GM12878 (cell line): ENCODE measurements at regions not wholly inside any gene's neighbourhood (a gene's known extent, or its start where the extent isn't known, plus 50 kb on each side); places are given as distances from the start of the nearest gene placed in this dataset.

Experiments used
- ATAC-seq: fragments of 200-7000 bp; cut with Tn5 transposase; 3 replicates; pipeline ENCODE4 v1.9.1; 2020; ENCODE audit warnings: mild to moderate bottlenecking, moderate library complexity
- BruUV-seq: library from RNA; stranded (reverse); fragments of 400-500 nt; replicated peaks from 2 replicates; lab custom pipeline; 2021; lab: Mats Ljungman, UMichigan
- CTCF ChIA-PET: fragments of 300-600 bp; sonication (Branson Sonifier 250); formaldehyde crosslinking; extraction: SDS; loops from one replicate; lab custom pipeline; 2021; ENCODE audit warnings: inconsistent platforms; lab: Yijun Ruan, JAX
- POLR2A ChIA-PET: fragments of 350-600 bp; formaldehyde crosslinking; extraction: SDS; loops from one replicate; lab custom pipeline; 2021; ENCODE audit warnings: inconsistent platforms; lab: Charles Lee
- RAD21 ChIA-PET: fragments of 300-600 bp; sonication (Branson Sonifier 250); formaldehyde crosslinking; loops from one replicate; lab custom pipeline; 2023; ENCODE audit warnings: antibody characterized with exemption; ENCODE audit not compliant: unreplicated experiment; lab: Charles Lee
- SMC1A ChIA-PET: fragments of 300-600 bp; sonication (Branson Sonifier 250); formaldehyde crosslinking; loops from one replicate; lab custom pipeline; 2023; ENCODE audit not compliant: unreplicated experiment, uncharacterized antibody; lab: Charles Lee
- DNase-seq: peaks from one replicate; pipeline ENCODE4 v3.0.0-alpha.2; 2011; ENCODE audit warnings: low read depth, low spot score
- FAIRE-seq: peaks from 3 replicates; lab custom pipeline; 2011; peaks lifted over from hg19 to GRCh38; lab: Jason Lieb, UNC
- H2AFZ ChIP-seq: 2 replicates; pipeline ENCODE4 v1.6.0; 2011; ENCODE audit warnings: low read depth, low read length, control low read depth; ENCODE audit not compliant: control insufficient read depth
- H3K27ac ChIP-seq: 2 replicates; pipeline ENCODE4 v1.5.1; 2011; ENCODE audit warnings: control low read depth; ENCODE audit not compliant: control insufficient read depth, insufficient read depth
- H3K27me3 ChIP-seq, 2 experiments: replicated peaks in 1 of 2; 2 replicates each; pipeline versions ENCODE4 v1.6.0 to v1.6.1; 2011; ENCODE audit warnings: low read length in 1 of 2; ENCODE audit not compliant: control insufficient read depth in 2 of 2, insufficient read depth in 2 of 2
- H3K36me3 ChIP-seq, 2 experiments: 2 replicates each; pipeline ENCODE4 v1.5.1; 2011; ENCODE audit warnings: low read length in 1 of 2; ENCODE audit not compliant: control insufficient read depth in 2 of 2, insufficient read depth in 2 of 2
- H3K4me1 ChIP-seq: 2 replicates; pipeline ENCODE4 v1.6.1; 2011; ENCODE audit warnings: mild to moderate bottlenecking, low read length, moderate library complexity, mixed read lengths; ENCODE audit not compliant: control insufficient read depth, insufficient read depth
- H3K4me2 ChIP-seq: 2 replicates; pipeline ENCODE4 v1.6.0; 2011; ENCODE audit warnings: control low read depth; ENCODE audit not compliant: control insufficient read depth, insufficient read depth
- H3K4me3 ChIP-seq: fragments of 200-600 bp; sonication (generic); 2 replicates; pipeline ENCODE4 v1.5.1; 2016
- H3K79me2 ChIP-seq: 2 replicates; pipeline ENCODE4 v1.6.0; 2011; ENCODE audit warnings: low read length; ENCODE audit not compliant: control insufficient read depth, insufficient read depth
- H3K9ac ChIP-seq: 2 replicates; pipeline ENCODE4 v1.8.0; 2011; ENCODE audit warnings: low read length, control low read depth, mixed read lengths; ENCODE audit not compliant: control insufficient read depth, insufficient read depth
- H3K9me3 ChIP-seq: replicated peaks from 3 replicates; pipeline ENCODE4 v1.5.1; 2011; ENCODE audit warnings: mild to moderate bottlenecking, low read length; ENCODE audit not compliant: control insufficient read depth, insufficient read depth
- H4K20me1 ChIP-seq: 2 replicates; pipeline ENCODE4 v1.6.0; 2011; ENCODE audit not compliant: control insufficient read depth, insufficient read depth
- BCLAF1 ChIP-seq: fragments of 450-650 bp; IDR thresholded peaks from 2 replicates; pipeline ENCODE4 v1.6.1; 2017; ENCODE audit warnings: antibody characterized with exemption, mild to moderate bottlenecking, moderate library complexity
- DPF2 ChIP-seq: fragments of 450-650 bp; IDR thresholded peaks from 2 replicates; pipeline ENCODE4 v1.6.1; 2017; ENCODE audit warnings: mild to moderate bottlenecking
- KLF5 ChIP-seq: fragments of 450-650 bp; IDR thresholded peaks from 2 replicates; pipeline ENCODE4 v1.6.1; 2014; ENCODE audit warnings: mild to moderate bottlenecking; ENCODE audit not compliant: partially characterized antibody
- TARDBP ChIP-seq: IDR thresholded peaks from 2 replicates; pipeline ENCODE4 v1.6.1; 2016; ENCODE audit warnings: borderline replicate concordance
- WGBS: methylation state at CpG from one replicate; pipeline ENCODE4 v1.1.6; 2016; ENCODE audit warnings: low lambda C conversion rate; ENCODE audit not compliant: insufficient replicate concordance, insufficient coverage; ENCODE audit errors: missing lambda C conversion rate; 5-methylcytosine and 5-hydroxymethylcytosine counted together
- in situ Hi-C: fragments of 300-500 bp; cut with MboI; formaldehyde crosslinking; loops from 9 replicates; pipeline ENCODE4 v1.14.3; 2018; ENCODE audit warnings: mixed read lengths
- intact Hi-C: fragments of 100-400 bp; cut with micrococcal nuclease; formaldehyde crosslinking; loops from one replicate; pipeline ENCODE4 v1.14.2; 2022; ENCODE audit not compliant: unreplicated experiment
- TF ChIP-seq, protein P1 (sequence below): IDR thresholded peaks from 2 replicates; pipeline ENCODE4 v1.6.1; 2012; ENCODE audit warnings: mild to moderate bottlenecking, low read depth, low read length
- TF ChIP-seq, protein P2 (sequence below): IDR thresholded peaks from 2 replicates; pipeline ENCODE4 v1.6.1; 2012; ENCODE audit warnings: low read depth, low read length, improper control_type of control experiment

DNA sequence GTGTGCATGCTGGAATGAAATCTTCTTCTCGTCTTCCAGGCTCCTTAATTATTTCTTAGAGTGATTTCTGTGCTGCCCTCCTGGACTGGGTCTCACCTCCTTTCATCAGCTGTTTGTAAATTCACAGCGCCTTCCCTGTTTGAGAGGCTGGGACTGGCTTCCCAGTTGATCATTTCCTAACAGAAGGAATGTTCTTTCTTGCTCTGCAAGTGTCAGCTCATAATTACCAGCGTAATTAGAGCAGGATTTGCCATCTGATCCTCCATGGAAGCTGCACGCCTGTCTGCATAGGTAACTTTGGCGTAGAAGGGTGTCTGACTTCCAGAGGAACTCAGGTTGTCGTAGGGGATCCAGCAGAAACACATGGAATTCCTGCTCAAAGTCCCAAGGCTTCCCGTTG, 375.0 kb upstream of the EEF2KMT start (continued):
- TF ChIP-seq BCLAF1 (no peak), KLF5 (no peak), TARDBP (no peak)

DNA sequence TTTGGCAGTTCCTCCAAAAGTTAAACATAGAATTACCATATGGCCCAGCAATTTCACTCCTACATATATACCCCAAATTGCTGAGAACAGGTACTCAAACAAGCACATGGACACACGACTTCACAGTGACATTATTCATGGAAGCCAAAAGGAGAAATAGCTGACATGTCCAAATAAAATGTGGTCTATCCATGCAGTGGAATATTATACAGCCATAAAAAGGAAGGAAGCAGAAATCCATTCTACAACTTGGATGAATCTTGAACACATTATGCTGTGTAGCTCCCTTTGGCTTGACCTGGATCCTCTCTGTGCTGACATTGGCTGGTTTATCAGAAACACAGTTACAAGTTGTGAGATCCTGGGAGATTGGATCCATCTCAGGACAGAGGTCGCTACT, 370.9 kb upstream of the EEF2KMT start:
- H3K4me3 ChIP-seq = no peak overlapping the region
- WGBS = 22% methylated on average over 2 of the region's 2 CpGs
- H3K9ac ChIP-seq = no peak overlapping the region
- ChIA-PET SMC1A (no interaction called here), POLR2A (no interaction called here), CTCF (interaction anchor here (1.1 kb wide), 1 partner anchor 12 kb away, joined by 3 read pairs; no protein-coding TSS in a partner anchor), RAD21 (no interaction called here)
- no peak overlapping the region for H3K27ac ChIP-seq
- DNase-seq = no peak
- FAIRE-seq = no peak
- H3K79me2 ChIP-seq = no peaks in the 10 kb centered on the region
- TF ChIP-seq, protein P1, sequence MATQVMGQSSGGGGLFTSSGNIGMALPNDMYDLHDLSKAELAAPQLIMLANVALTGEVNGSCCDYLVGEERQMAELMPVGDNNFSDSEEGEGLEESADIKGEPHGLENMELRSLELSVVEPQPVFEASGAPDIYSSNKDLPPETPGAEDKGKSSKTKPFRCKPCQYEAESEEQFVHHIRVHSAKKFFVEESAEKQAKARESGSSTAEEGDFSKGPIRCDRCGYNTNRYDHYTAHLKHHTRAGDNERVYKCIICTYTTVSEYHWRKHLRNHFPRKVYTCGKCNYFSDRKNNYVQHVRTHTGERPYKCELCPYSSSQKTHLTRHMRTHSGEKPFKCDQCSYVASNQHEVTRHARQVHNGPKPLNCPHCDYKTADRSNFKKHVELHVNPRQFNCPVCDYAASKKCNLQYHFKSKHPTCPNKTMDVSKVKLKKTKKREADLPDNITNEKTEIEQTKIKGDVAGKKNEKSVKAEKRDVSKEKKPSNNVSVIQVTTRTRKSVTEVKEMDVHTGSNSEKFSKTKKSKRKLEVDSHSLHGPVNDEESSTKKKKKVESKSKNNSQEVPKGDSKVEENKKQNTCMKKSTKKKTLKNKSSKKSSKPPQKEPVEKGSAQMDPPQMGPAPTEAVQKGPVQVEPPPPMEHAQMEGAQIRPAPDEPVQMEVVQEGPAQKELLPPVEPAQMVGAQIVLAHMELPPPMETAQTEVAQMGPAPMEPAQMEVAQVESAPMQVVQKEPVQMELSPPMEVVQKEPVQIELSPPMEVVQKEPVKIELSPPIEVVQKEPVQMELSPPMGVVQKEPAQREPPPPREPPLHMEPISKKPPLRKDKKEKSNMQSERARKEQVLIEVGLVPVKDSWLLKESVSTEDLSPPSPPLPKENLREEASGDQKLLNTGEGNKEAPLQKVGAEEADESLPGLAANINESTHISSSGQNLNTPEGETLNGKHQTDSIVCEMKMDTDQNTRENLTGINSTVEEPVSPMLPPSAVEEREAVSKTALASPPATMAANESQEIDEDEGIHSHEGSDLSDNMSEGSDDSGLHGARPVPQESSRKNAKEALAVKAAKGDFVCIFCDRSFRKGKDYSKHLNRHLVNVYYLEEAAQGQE = no peak
- TF ChIP-seq DPF2 = no peak
- TF ChIP-seq, protein P2, sequence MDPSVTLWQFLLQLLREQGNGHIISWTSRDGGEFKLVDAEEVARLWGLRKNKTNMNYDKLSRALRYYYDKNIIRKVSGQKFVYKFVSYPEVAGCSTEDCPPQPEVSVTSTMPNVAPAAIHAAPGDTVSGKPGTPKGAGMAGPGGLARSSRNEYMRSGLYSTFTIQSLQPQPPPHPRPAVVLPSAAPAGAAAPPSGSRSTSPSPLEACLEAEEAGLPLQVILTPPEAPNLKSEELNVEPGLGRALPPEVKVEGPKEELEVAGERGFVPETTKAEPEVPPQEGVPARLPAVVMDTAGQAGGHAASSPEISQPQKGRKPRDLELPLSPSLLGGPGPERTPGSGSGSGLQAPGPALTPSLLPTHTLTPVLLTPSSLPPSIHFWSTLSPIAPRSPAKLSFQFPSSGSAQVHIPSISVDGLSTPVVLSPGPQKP = no peak
- no peak overlapping the region for H3K4me2 ChIP-seq
- no peaks in the 10 kb centered on the region for H3K9me3 ChIP-seq
- no peak for ATAC-seq
- BruUV-seq = no TSS peak
- intact Hi-C loops (no loop called here), in situ Hi-C loops (no loop called here)
- H3K4me1 ChIP-seq = no peaks in the 10 kb centered on the region
- no peaks in the 10 kb centered on the region for H4K20me1 ChIP-seq
- no peak overlapping the region for H2AFZ ChIP-seq
- H3K27me3 ChIP-seq = no peaks in the 10 kb centered on the region
- H3K36me3 ChIP-seq = no peaks in the 10 kb centered on the region
